ENCODE measurements at regions not wholly inside any gene's neighbourhood (a gene's known extent, or its start where the extent isn't known, plus 50 kb on each side); places are given as distances from the start of the nearest gene placed in this dataset.

DNA sequence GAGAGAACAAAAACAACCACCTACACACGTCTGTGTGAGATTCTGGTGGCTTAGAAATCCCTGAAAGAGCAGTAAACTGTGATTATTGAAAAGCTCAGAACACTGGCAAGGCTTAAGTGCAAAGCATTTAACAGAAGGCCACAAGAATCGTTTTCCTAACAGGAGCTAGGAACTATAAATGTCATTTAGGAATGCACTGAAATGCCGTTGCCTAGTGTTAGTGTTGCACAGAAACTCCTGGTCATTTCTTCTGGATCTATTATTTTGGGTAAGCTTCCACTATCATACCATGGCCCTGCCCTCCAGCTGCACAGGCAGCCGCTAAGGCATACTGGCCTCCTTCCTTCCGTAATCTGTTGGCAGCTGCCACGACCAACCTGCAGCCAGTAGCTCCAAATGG lies 923.2 kb downstream of the NLGN4X start:
- no peak for TF ChIP-seq TAF1 (IDR thresholded peaks at IDR 0.05; ENCODE audit: borderline replicate concordance, insufficient read depth, low read length)
- TF ChIP-seq SIN3A (IDR thresholded peaks at IDR 0.05; ENCODE audit: borderline replicate concordance, insufficient read depth, low read length) = no peak

Data from PFSK-1 (cell line).